GM23338 (cell line): ENCODE measurements at regions not wholly inside any gene's neighbourhood (a gene's known extent, or its start where the extent isn't known, plus 50 kb on each side); places are given as distances from the start of the nearest gene placed in this dataset.
A peak's percentile ranks its signal among the peaks of the same experiment; 100 is the strongest.
"Not testable (repeated sequence)": the region's sequence is repeated elsewhere in the genome, so short reads cannot be mapped to it uniquely, and the experiment has no call there.

Experiments
- ATAC-seq: fragments of 200-7000 bp; cut with Tn5 transposase; 3 replicates; pipeline ENCODE4 v1.9.1; 2020
- DNase-seq: peaks from one replicate; pipeline ENCODE4 v3.0.0-alpha.2; 2015; ENCODE audit warnings: low spot score
- H2AFZ ChIP-seq: fragments of 200-600 bp; sonication (generic); 2 replicates; pipeline ENCODE4 v1.8.0; 2016; ENCODE audit warnings: antibody characterized with exemption, mild to moderate bottlenecking, moderate library complexity
- H3F3A ChIP-seq: fragments of 200-600 bp; sonication (generic); replicated peaks from 2 replicates; pipeline ENCODE4 v1.8.0; 2017; ENCODE audit warnings: antibody characterized with exemption, mixed run types, low read depth
- H3K27ac ChIP-seq: fragments of 200-600 bp; sonication (generic); 2 replicates; pipeline ENCODE4 v1.6.1; 2016; ENCODE audit warnings: low read depth
- H3K27me3 ChIP-seq: fragments of 200-600 bp; sonication (generic); 2 replicates; pipeline ENCODE4 v1.8.0; 2016; ENCODE audit warnings: mild to moderate bottlenecking, mixed run types, moderate library complexity; ENCODE audit not compliant: insufficient read depth
- H3K36me3 ChIP-seq: fragments of 200-600 bp; sonication (generic); 2 replicates; pipeline ENCODE4 v1.8.0; 2016; ENCODE audit warnings: mild to moderate bottlenecking; ENCODE audit not compliant: insufficient read depth
- H3K4me1 ChIP-seq: fragments of 200-600 bp; sonication (generic); 2 replicates; pipeline ENCODE4 v1.8.0; 2016; ENCODE audit warnings: mild to moderate bottlenecking, moderate library complexity; ENCODE audit not compliant: insufficient read depth
- H3K4me2 ChIP-seq: fragments of 200-600 bp; sonication (generic); 2 replicates; pipeline ENCODE4 v1.7.1; 2017; ENCODE audit warnings: mixed run types
- H3K4me3 ChIP-seq: fragments of 200-600 bp; sonication (generic); 2 replicates; pipeline ENCODE4 v1.6.1; 2016; ENCODE audit warnings: mixed run types
- H3K79me2 ChIP-seq: fragments of 200-600 bp; sonication (generic); replicated peaks from 2 replicates; pipeline ENCODE4 v1.8.0; 2017; ENCODE audit warnings: mild to moderate bottlenecking; ENCODE audit not compliant: insufficient read depth
- H3K9me2 ChIP-seq: fragments of 200-600 bp; sonication (generic); 2 replicates; pipeline ENCODE4 v1.8.0; 2017; ENCODE audit not compliant: insufficient read depth
- H4K20me1 ChIP-seq: fragments of 200-600 bp; sonication (generic); replicated peaks from 2 replicates; pipeline ENCODE4 v1.8.0; 2017; ENCODE audit warnings: mild to moderate bottlenecking; ENCODE audit not compliant: insufficient read depth
- H3K27ac Mint-ChIP-seq: 2 replicates; pipeline ENCODE4 v1.8.0; 2020; ENCODE audit warnings: inconsistent platforms, mild to moderate bottlenecking, moderate library complexity, mixed read lengths
- H3K27me3 Mint-ChIP-seq: 3 replicates; pipeline ENCODE4 v1.8.0; 2022; ENCODE audit warnings: low read depth, mild to moderate bottlenecking, moderate library complexity, mixed read lengths, inconsistent platforms; ENCODE audit not compliant: insufficient read depth, poor library complexity
- H3K36me3 Mint-ChIP-seq: 3 replicates; pipeline ENCODE4 v1.8.0; 2021; ENCODE audit warnings: low read depth, mild to moderate bottlenecking, inconsistent platforms, moderate library complexity, mixed read lengths
- H3K4me1 Mint-ChIP-seq: 3 replicates; pipeline ENCODE4 v1.8.0; 2020; ENCODE audit warnings: mild to moderate bottlenecking, inconsistent platforms, mixed read lengths
- H3K4me3 Mint-ChIP-seq: 3 replicates; pipeline ENCODE4 v1.8.0; 2021; ENCODE audit warnings: moderate library complexity, mild to moderate bottlenecking, inconsistent platforms, mixed read lengths
- H3K9me3 Mint-ChIP-seq: 3 replicates; pipeline ENCODE4 v1.8.0; 2020; ENCODE audit warnings: moderate library complexity, mild to moderate bottlenecking, inconsistent platforms, mixed read lengths
- EZH2 ChIP-seq: fragments of 200-600 bp; sonication (generic); IDR thresholded peaks from one replicate; pipeline ENCODE4 v1.8.0; 2017; ENCODE audit warnings: antibody characterized with exemption, mild to moderate bottlenecking, low read depth; ENCODE audit not compliant: unreplicated experiment
- EZH2phosphoT487 ChIP-seq: fragments of 200-600 bp; sonication (generic); IDR thresholded peaks from one replicate; pipeline ENCODE4 v1.8.1; 2018; ENCODE audit warnings: antibody characterized with exemption; ENCODE audit not compliant: unreplicated experiment
- NANOG ChIP-seq: IDR thresholded peaks from 2 replicates; pipeline ENCODE4 v1.6.1; 2016; ENCODE audit warnings: antibody characterized with exemption, borderline replicate concordance
- POLR2AphosphoS5 ChIP-seq: IDR thresholded peaks from 2 replicates; pipeline ENCODE4 v1.6.1; 2016; ENCODE audit warnings: antibody characterized with exemption, low read depth
- STAT1 ChIP-seq: IDR thresholded peaks from one replicate; pipeline ENCODE4 v1.6.1; 2016; ENCODE audit warnings: antibody characterized with exemption; ENCODE audit not compliant: unreplicated experiment
- ZNF114 ChIP-seq: fragments of 250-450 bp; sonication (Bioruptor Pico); IDR thresholded peaks from 2 replicates; pipeline ENCODE4 v1.5.0; 2020; ENCODE audit warnings: mild to moderate bottlenecking, moderate library complexity
- ZNF331 ChIP-seq: fragments of 250-450 bp; sonication (Bioruptor Pico); IDR thresholded peaks from 2 replicates; pipeline ENCODE4 v1.5.0; 2020; ENCODE audit warnings: low read depth, mild to moderate bottlenecking, moderate library complexity
- TF ChIP-seq, protein P1 (sequence below): IDR thresholded peaks from one replicate; pipeline ENCODE4 v1.6.1; 2018; ENCODE audit warnings: antibody characterized with exemption; ENCODE audit not compliant: unreplicated experiment
- TF ChIP-seq, protein P2 (sequence below), 2 experiments: fragments of 200-600 bp in 1 of 2; sonication (generic) in 1 of 2; conservative IDR thresholded peaks; 2 replicates each; pipeline versions ENCODE4 v1.5.1 to v1.6.1; 2016 to 2017; ENCODE audit warnings: antibody characterized with exemption in 2 of 2, low read depth in 2 of 2, mild to moderate bottlenecking in 2 of 2, moderate library complexity in 1 of 2
- TF ChIP-seq, protein P3 (sequence below): IDR thresholded peaks from 2 replicates; pipeline ENCODE4 v1.6.1; 2016; ENCODE audit warnings: antibody characterized with exemption

- H3K36me3 ChIP-seq: no peaks in the 10 kb centered on the region
- H3K9me3 Mint-ChIP-seq: peaks cover 99% of the 10 kb centered on the region
- H3K4me2 ChIP-seq: no peak overlapping the region
- H4K20me1 ChIP-seq: no peaks in the 10 kb centered on the region
- ATAC-seq (no peak), DNase-seq (no peak)
- no peak overlapping the region for H3K27ac ChIP-seq
- no peak overlapping the region for H3K4me3 Mint-ChIP-seq
- H3K79me2 ChIP-seq: no peaks in the 10 kb centered on the region
- no peaks in the 10 kb centered on the region for H3K4me1 Mint-ChIP-seq
- H3K4me3 ChIP-seq: no peak overlapping the region
- H2AFZ ChIP-seq: no peak overlapping the region
- no peaks in the 10 kb centered on the region for H3K4me1 ChIP-seq
- no peaks in the 10 kb centered on the region for H3F3A ChIP-seq
- peaks cover 6% of the 10 kb centered on the region for H3K27me3 Mint-ChIP-seq
- H3K27me3 ChIP-seq: no peaks in the 10 kb centered on the region
- no peak for TF ChIP-seq NANOG
- TF ChIP-seq STAT1: no peak
- no peak for TF ChIP-seq EZH2phosphoT487
- H3K9me2 ChIP-seq: no peaks in the 10 kb centered on the region
- H3K36me3 Mint-ChIP-seq: peaks cover 44% of the 10 kb centered on the region
- H3K27ac Mint-ChIP-seq: no peak overlapping the region
Observed at GRCh38 chr7:153567426-153567825, 484.8 kb upstream of the DPP6 start.

DNA sequence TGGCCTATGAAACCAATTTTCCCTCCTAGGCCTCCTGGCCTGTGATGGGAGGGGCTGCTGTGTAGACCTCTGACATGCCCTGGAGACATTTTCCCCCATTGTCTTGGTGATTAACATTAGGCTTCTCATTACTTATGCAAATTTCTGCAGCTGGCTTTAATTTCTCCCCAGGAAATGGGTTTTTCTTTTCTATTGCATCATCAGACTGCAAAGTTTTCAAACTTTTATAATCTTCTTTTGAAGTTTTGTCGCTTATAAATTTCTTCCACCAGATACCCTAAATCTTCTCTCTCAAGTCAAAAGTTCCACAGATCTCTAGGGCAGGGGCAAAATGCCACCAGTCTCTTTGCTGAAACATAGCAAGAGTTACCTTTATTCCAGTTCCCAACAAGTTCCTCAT is 482.7 kb upstream of the DPP6 start:
- not testable (repeated sequence) for H3K27me3 ChIP-seq, H3K79me2 ChIP-seq, H3K4me1 Mint-ChIP-seq, H3K9me2 ChIP-seq, H3K4me2 ChIP-seq, H3F3A ChIP-seq, H3K27ac ChIP-seq, H4K20me1 ChIP-seq, ATAC-seq, DNase-seq, H3K27ac Mint-ChIP-seq, H2AFZ ChIP-seq, H3K27me3 Mint-ChIP-seq, H3K4me3 Mint-ChIP-seq, H3K36me3 ChIP-seq, H3K4me1 ChIP-seq, H3K4me3 ChIP-seq
- H3K9me3 Mint-ChIP-seq: peaks cover 96% of the 10 kb centered on the region
- peaks cover 54% of the 10 kb centered on the region for H3K36me3 Mint-ChIP-seq

GRCh38 chr7:153576096-153576495 is 476.1 kb upstream of the DPP6 start:
- Histone ChIP-seq H2AFZ (no peak overlapping the region), H3K4me2 (no peak overlapping the region), H3F3A (no peaks in the 10 kb centered on the region), H3K27me3 (no peaks in the 10 kb centered on the region), H3K9me2 (no peaks in the 10 kb centered on the region), H3K4me1 (no peaks in the 10 kb centered on the region), H4K20me1 (no peaks in the 10 kb centered on the region), H3K4me3 (no peak overlapping the region), H3K79me2 (no peaks in the 10 kb centered on the region), H3K36me3 (no peaks in the 10 kb centered on the region; the same call in 1 of the 2 replicates), H3K27ac (no peak overlapping the region)
- peaks cover 47% of the 10 kb centered on the region for H3K36me3 Mint-ChIP-seq
- H3K9me3 Mint-ChIP-seq: peaks cover 93% of the 10 kb centered on the region
- DNase-seq (peak; percentile 0), ATAC-seq (no peak)
- no peaks in the 10 kb centered on the region for H3K4me1 Mint-ChIP-seq
- H3K4me3 Mint-ChIP-seq: no peak overlapping the region
- H3K27me3 Mint-ChIP-seq: no peaks in the 10 kb centered on the region
- no peak overlapping the region for H3K27ac Mint-ChIP-seq
- no peak for TF ChIP-seq ZNF331 (CRISPR knock-in tag)
- TF ChIP-seq ZNF114 (CRISPR knock-in tag): no peak
- TF ChIP-seq, protein P1, sequence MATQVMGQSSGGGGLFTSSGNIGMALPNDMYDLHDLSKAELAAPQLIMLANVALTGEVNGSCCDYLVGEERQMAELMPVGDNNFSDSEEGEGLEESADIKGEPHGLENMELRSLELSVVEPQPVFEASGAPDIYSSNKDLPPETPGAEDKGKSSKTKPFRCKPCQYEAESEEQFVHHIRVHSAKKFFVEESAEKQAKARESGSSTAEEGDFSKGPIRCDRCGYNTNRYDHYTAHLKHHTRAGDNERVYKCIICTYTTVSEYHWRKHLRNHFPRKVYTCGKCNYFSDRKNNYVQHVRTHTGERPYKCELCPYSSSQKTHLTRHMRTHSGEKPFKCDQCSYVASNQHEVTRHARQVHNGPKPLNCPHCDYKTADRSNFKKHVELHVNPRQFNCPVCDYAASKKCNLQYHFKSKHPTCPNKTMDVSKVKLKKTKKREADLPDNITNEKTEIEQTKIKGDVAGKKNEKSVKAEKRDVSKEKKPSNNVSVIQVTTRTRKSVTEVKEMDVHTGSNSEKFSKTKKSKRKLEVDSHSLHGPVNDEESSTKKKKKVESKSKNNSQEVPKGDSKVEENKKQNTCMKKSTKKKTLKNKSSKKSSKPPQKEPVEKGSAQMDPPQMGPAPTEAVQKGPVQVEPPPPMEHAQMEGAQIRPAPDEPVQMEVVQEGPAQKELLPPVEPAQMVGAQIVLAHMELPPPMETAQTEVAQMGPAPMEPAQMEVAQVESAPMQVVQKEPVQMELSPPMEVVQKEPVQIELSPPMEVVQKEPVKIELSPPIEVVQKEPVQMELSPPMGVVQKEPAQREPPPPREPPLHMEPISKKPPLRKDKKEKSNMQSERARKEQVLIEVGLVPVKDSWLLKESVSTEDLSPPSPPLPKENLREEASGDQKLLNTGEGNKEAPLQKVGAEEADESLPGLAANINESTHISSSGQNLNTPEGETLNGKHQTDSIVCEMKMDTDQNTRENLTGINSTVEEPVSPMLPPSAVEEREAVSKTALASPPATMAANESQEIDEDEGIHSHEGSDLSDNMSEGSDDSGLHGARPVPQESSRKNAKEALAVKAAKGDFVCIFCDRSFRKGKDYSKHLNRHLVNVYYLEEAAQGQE: no peak
- TF ChIP-seq POLR2AphosphoS5: no peak
- TF ChIP-seq EZH2: no peak
- no peak for TF ChIP-seq STAT1
- no peak for TF ChIP-seq NANOG
- TF ChIP-seq, protein P2, sequence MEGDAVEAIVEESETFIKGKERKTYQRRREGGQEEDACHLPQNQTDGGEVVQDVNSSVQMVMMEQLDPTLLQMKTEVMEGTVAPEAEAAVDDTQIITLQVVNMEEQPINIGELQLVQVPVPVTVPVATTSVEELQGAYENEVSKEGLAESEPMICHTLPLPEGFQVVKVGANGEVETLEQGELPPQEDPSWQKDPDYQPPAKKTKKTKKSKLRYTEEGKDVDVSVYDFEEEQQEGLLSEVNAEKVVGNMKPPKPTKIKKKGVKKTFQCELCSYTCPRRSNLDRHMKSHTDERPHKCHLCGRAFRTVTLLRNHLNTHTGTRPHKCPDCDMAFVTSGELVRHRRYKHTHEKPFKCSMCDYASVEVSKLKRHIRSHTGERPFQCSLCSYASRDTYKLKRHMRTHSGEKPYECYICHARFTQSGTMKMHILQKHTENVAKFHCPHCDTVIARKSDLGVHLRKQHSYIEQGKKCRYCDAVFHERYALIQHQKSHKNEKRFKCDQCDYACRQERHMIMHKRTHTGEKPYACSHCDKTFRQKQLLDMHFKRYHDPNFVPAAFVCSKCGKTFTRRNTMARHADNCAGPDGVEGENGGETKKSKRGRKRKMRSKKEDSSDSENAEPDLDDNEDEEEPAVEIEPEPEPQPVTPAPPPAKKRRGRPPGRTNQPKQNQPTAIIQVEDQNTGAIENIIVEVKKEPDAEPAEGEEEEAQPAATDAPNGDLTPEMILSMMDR (conservative IDR thresholded peaks at IDR 0.05; ENCODE audit: low read depth in 2 of 2): no peak
- TF ChIP-seq, protein P3, sequence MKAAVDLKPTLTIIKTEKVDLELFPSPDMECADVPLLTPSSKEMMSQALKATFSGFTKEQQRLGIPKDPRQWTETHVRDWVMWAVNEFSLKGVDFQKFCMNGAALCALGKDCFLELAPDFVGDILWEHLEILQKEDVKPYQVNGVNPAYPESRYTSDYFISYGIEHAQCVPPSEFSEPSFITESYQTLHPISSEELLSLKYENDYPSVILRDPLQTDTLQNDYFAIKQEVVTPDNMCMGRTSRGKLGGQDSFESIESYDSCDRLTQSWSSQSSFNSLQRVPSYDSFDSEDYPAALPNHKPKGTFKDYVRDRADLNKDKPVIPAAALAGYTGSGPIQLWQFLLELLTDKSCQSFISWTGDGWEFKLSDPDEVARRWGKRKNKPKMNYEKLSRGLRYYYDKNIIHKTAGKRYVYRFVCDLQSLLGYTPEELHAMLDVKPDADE: no peak
